ENCODE measurements at regions not wholly inside any gene's neighbourhood (a gene's known extent, or its start where the extent isn't known, plus 50 kb on each side); places are given as distances from the start of the nearest gene placed in this dataset.

- Mint-ChIP-seq H3K4me3 (no peak overlapping the region), H3K27me3 (no peaks in the 10 kb centered on the region), H3K36me3 (ENCODE audit: low read depth) (no peaks in the 10 kb centered on the region), H3K4me1 (ENCODE audit: low read depth) (peaks cover 8% of the 10 kb centered on the region), H3K27ac (no peak overlapping the region), H3K9me3 (no peaks in the 10 kb centered on the region)
- no peak for ATAC-seq
- ChIA-PET POLR2A (no interaction called here), CTCF (interaction anchor here (0.9 to 2.0 kb wide), 4 partner anchors 8 to 145 kb away, joined by 3 to 9 read pairs (median 4); no protein-coding TSS in a partner anchor)
- intact Hi-C loops (cut with micrococcal nuclease) = no loop called here
- TF ChIP-seq CTCF (IDR thresholded peaks at IDR 0.05) = no peak
- DNase-seq = no peak
These were observed 304.3 kb upstream of the KCNH8 start for GRCh38 chr3:18843983-18844382.

- Mint-ChIP-seq H3K4me1 (ENCODE audit: low read depth) (peaks cover 8% of the 10 kb centered on the region), H3K9me3 (no peaks in the 10 kb centered on the region), H3K36me3 (ENCODE audit: low read depth) (no peaks in the 10 kb centered on the region), H3K27me3 (no peaks in the 10 kb centered on the region), H3K27ac (no peak overlapping the region), H3K4me3 (no peak overlapping the region)
- ChIA-PET CTCF (interaction anchor here (0.9 to 2.0 kb wide), 2 partner anchors 14 to 146 kb away, joined by 3 to 9 read pairs; no protein-coding TSS in a partner anchor), POLR2A (no interaction called here)
- no peak for DNase-seq
- no peak for TF ChIP-seq CTCF (IDR thresholded peaks at IDR 0.05)
- no peak for ATAC-seq
- intact Hi-C loops (cut with micrococcal nuclease) = no loop called here
These were observed 305.1 kb upstream of the KCNH8 start for GRCh38 chr3:18843188-18843587.

GRCh38 chr3:18841422-18842343, 306.6 kb upstream of the KCNH8 start:
- Mint-ChIP-seq H3K4me1 (ENCODE audit: low read depth) (peaks cover 12% of the 10 kb centered on the region), H3K9me3 (no peaks in the 10 kb centered on the region), H3K4me3 (no peak overlapping the region), H3K27ac (no peak overlapping the region), H3K27me3 (no peaks in the 10 kb centered on the region), H3K36me3 (ENCODE audit: low read depth) (no peaks in the 10 kb centered on the region)
- CTCF ChIA-PET = interaction anchor here (0.9 to 1.7 kb wide), 2 partner anchors 12 to 147 kb away, joined by 3 to 4 read pairs; no protein-coding TSS in a partner anchor
- ATAC-seq (no peak), DNase-seq (no peak)
- intact Hi-C loops (cut with micrococcal nuclease) = no loop called here
- POLR2A ChIA-PET = no interaction called here
- TF ChIP-seq CTCF (IDR thresholded peaks at IDR 0.05) = no peak

GRCh38 chr3:18840535-18841137, 307.7 kb upstream of the KCNH8 start:
- no peak overlapping the region for H3K4me3 Mint-ChIP-seq
- no peaks in the 10 kb centered on the region for H3K9me3 Mint-ChIP-seq
- DNase-seq (no peak), ATAC-seq (no peak)
- no peaks in the 10 kb centered on the region for H3K27me3 Mint-ChIP-seq
- CTCF ChIA-PET = interaction anchor here (0.9 to 1.7 kb wide), 2 partner anchors 11 to 148 kb away, joined by 3 to 4 read pairs; no protein-coding TSS in a partner anchor
- peaks cover 20% of the 10 kb centered on the region for H3K4me1 Mint-ChIP-seq (ENCODE audit: low read depth)
- H3K36me3 Mint-ChIP-seq (ENCODE audit: low read depth) = no peaks in the 10 kb centered on the region
- no peak overlapping the region for H3K27ac Mint-ChIP-seq
- POLR2A ChIA-PET = no interaction called here
- intact Hi-C loops (cut with micrococcal nuclease) = no loop called here
- TF ChIP-seq CTCF (IDR thresholded peaks at IDR 0.05) = no peak

GRCh38 chr3:18838758-18839157, 309.6 kb upstream of the KCNH8 start:
- intact Hi-C loops (cut with micrococcal nuclease) = no loop called here
- ATAC-seq (no peak), DNase-seq (no peak)
- no peak for TF ChIP-seq CTCF (IDR thresholded peaks at IDR 0.05)
- Mint-ChIP-seq H3K27ac (no peak overlapping the region), H3K9me3 (no peaks in the 10 kb centered on the region), H3K4me1 (ENCODE audit: low read depth) (peaks cover 15% of the 10 kb centered on the region), H3K4me3 (no peak overlapping the region), H3K36me3 (ENCODE audit: low read depth) (no peaks in the 10 kb centered on the region), H3K27me3 (no peaks in the 10 kb centered on the region)
- POLR2A ChIA-PET = no interaction called here
- CTCF ChIA-PET = no interaction called here

Data from activated CD8-positive, alpha-beta T cell treated with anti-CD3 and anti-CD28 coated beads for 36 hours (primary cell).